H1 (cell line): ENCODE measurements at regions not wholly inside any gene's neighbourhood (a gene's known extent, or its start where the extent isn't known, plus 50 kb on each side); places are given as distances from the start of the nearest gene placed in this dataset.
A peak's percentile ranks its signal among the peaks of the same experiment; 100 is the strongest.

Experiments
- CTCF ChIA-PET: fragments of 300-600 bp; sonication (Branson Sonifier 250); formaldehyde crosslinking; loops from one replicate; lab custom pipeline; 2021; ENCODE audit not compliant: partially characterized antibody; lab: Charles Lee
- POLR2A ChIA-PET: fragments of 300-600 bp; sonication (Branson Sonifier 250); formaldehyde crosslinking; loops from one replicate; lab custom pipeline; 2021; ENCODE audit warnings: inconsistent platforms; ENCODE audit not compliant: partially characterized antibody; lab: Charles Lee
- DNase-seq, 2 experiments: peaks; one replicate each; pipeline versions ENCODE4 v3.0.0 to v3.0.0-alpha.2; 2010 to 2022; ENCODE audit warnings: low spot score in 2 of 2, low read depth in 1 of 2, mixed read lengths in 1 of 2
- FAIRE-seq: peaks from 2 replicates; lab custom pipeline; 2011; peaks lifted over from hg19 to GRCh38; lab: Jason Lieb, UNC
- H2AFZ ChIP-seq: 2 replicates; pipeline ENCODE4 v1.8.1; 2012; ENCODE audit warnings: low read length, inconsistent platforms
- H2AK5ac ChIP-seq: 2 replicates; pipeline ENCODE4 v1.6.1; 2013; ENCODE audit warnings: low read depth, low read length
- H2BK120ac ChIP-seq: replicated peaks from 2 replicates; pipeline ENCODE3; 2013; ENCODE audit warnings: low read depth, low read length, inconsistent platforms
- H2BK12ac ChIP-seq: 2 replicates; pipeline ENCODE4 v1.6.1; 2013; ENCODE audit warnings: low read depth, low read length
- H2BK15ac ChIP-seq: 2 replicates; pipeline ENCODE4 v1.6.1; 2013; ENCODE audit warnings: low read length
- H2BK20ac ChIP-seq: 2 replicates; pipeline ENCODE4 v1.6.1; 2013; ENCODE audit warnings: low read length
- H2BK5ac ChIP-seq: 2 replicates; pipeline ENCODE4 v1.6.1; 2013; ENCODE audit warnings: low read depth, low read length
- H3K14ac ChIP-seq: 2 replicates; pipeline ENCODE4 v1.6.1; 2013; ENCODE audit warnings: inconsistent platforms; ENCODE audit not compliant: insufficient read length
- H3K18ac ChIP-seq: 2 replicates; pipeline ENCODE4 v1.6.1; 2013; ENCODE audit warnings: low read length; ENCODE audit errors: extremely low read depth
- H3K23ac ChIP-seq: 2 replicates; pipeline ENCODE4 v1.6.1; 2013; ENCODE audit warnings: inconsistent platforms; ENCODE audit not compliant: insufficient read length
- H3K23me2 ChIP-seq: 2 replicates; pipeline ENCODE4 v1.6.1; 2013; ENCODE audit warnings: low read depth, low read length
- H3K27ac ChIP-seq: 2 replicates; pipeline ENCODE4 v1.6.1; 2011; ENCODE audit warnings: low read depth, low read length, inconsistent platforms
- H3K27me3 ChIP-seq, 4 experiments: replicated peaks in 1 of 4; 1 replicate in 1 of 4; 2 replicates in 3 of 4; pipeline versions ENCODE4 v1.6.1 to v1.8.1; 2011 to 2013; ENCODE audit warnings: low read length in 3 of 4, mild to moderate bottlenecking in 3 of 4, inconsistent platforms in 2 of 4, mixed read lengths in 2 of 4, moderate library complexity in 1 of 4; ENCODE audit not compliant: control insufficient read depth in 3 of 4, insufficient read depth in 3 of 4; ENCODE audit errors: extremely low read depth in 1 of 4
- H3K36me3 ChIP-seq, 4 experiments: 2 replicates each; pipeline versions ENCODE4 v1.6.1 to v1.8.1; 2011 to 2013; ENCODE audit warnings: mild to moderate bottlenecking in 4 of 4, low read length in 3 of 4, moderate library complexity in 2 of 4, control low read depth in 1 of 4, inconsistent platforms in 1 of 4; ENCODE audit not compliant: insufficient read depth in 4 of 4, control insufficient read depth in 2 of 4
- H3K4ac ChIP-seq: replicated peaks from 2 replicates; pipeline ENCODE3; 2013; ENCODE audit warnings: low read length, low read depth, mixed read lengths, inconsistent platforms; ENCODE audit not compliant: insufficient read length
- H3K4me1 ChIP-seq, 4 experiments: replicated peaks in 1 of 4; 1 replicate in 1 of 4; 2 replicates in 3 of 4; pipeline versions ENCODE4 v1.6.1 to v1.8.1; 2011 to 2013; ENCODE audit warnings: low read length in 3 of 4, inconsistent platforms in 2 of 4, mixed read lengths in 1 of 4; ENCODE audit not compliant: insufficient read depth in 4 of 4, control insufficient read depth in 3 of 4
- H3K4me2 ChIP-seq, 2 experiments: 2 replicates each; pipeline versions ENCODE4 v1.6.1 to v1.8.1; 2011 to 2013; ENCODE audit warnings: low read depth in 2 of 2, low read length in 2 of 2, control low read depth in 1 of 2, inconsistent platforms in 1 of 2, mild to moderate bottlenecking in 1 of 2; ENCODE audit not compliant: insufficient read depth in 1 of 2
- H3K4me3 ChIP-seq, 4 experiments: fragments of 200-600, 300-600 bp in 1 of 4; sonication (generic), shearing (Covaris generic), sonication (Bioruptor Twin) in 1 of 4; 2 replicates each; pipeline versions ENCODE4 v1.5.1 to v1.8.1; 2011 to 2016; ENCODE audit warnings: low read length in 4 of 4, low read depth in 3 of 4, control low read depth in 2 of 4, inconsistent platforms in 2 of 4, mild to moderate bottlenecking in 2 of 4, mixed read lengths in 1 of 4, moderate library complexity in 1 of 4; ENCODE audit not compliant: insufficient read depth in 2 of 4; ENCODE audit errors: extremely low read depth in 1 of 4
- H3K56ac ChIP-seq: replicated peaks from 2 replicates; pipeline ENCODE3; 2013; ENCODE audit warnings: low read depth, mild to moderate bottlenecking, mixed read lengths, low read length, inconsistent platforms; ENCODE audit not compliant: insufficient read length
- H3K79me1 ChIP-seq: 2 replicates; pipeline ENCODE4 v1.6.1; 2013; ENCODE audit warnings: low read depth, low read length, control low read depth
- H3K79me2 ChIP-seq, 2 experiments: 2 replicates each; pipeline versions ENCODE4 v1.6.1 to v1.8.1; 2012 to 2013; ENCODE audit warnings: low read length in 2 of 2, mild to moderate bottlenecking in 2 of 2, inconsistent platforms in 1 of 2; ENCODE audit not compliant: insufficient read depth in 2 of 2, control insufficient read depth in 1 of 2
- H3K9ac ChIP-seq, 4 experiments: replicated peaks in 1 of 4; 1 replicate in 1 of 4; 2 replicates in 3 of 4; pipeline versions ENCODE4 v1.6.1 to v1.8.1; 2011 to 2013; ENCODE audit warnings: low read depth in 3 of 4, low read length in 3 of 4, control low read depth in 2 of 4, mild to moderate bottlenecking in 2 of 4, moderate library complexity in 2 of 4, inconsistent platforms in 1 of 4; ENCODE audit errors: extremely low read depth in 1 of 4
- H3K9me3 ChIP-seq, 2 experiments: 2 replicates each; pipeline versions ENCODE4 v1.6.1 to v1.8.1; 2012 to 2013; ENCODE audit warnings: mild to moderate bottlenecking in 2 of 2, moderate library complexity in 2 of 2, control low read depth in 1 of 2, inconsistent platforms in 1 of 2, low read depth in 1 of 2, low read length in 1 of 2, mixed read lengths in 1 of 2; ENCODE audit not compliant: insufficient read depth in 2 of 2
- H4K20me1 ChIP-seq, 2 experiments: replicated peaks in 1 of 2; 2 replicates each; pipeline versions ENCODE3 to v1.8.1; 2011 to 2013; ENCODE audit warnings: inconsistent platforms in 2 of 2, low read length in 2 of 2, mild to moderate bottlenecking in 1 of 2; ENCODE audit not compliant: insufficient read depth in 2 of 2, control insufficient read depth in 1 of 2
- H4K5ac ChIP-seq: 2 replicates; pipeline ENCODE4 v1.6.1; 2013; ENCODE audit warnings: low read length, low read depth, mixed read lengths, inconsistent platforms; ENCODE audit not compliant: insufficient read length
- H4K8ac ChIP-seq: 2 replicates; pipeline ENCODE4 v1.8.0; 2013; ENCODE audit warnings: mild to moderate bottlenecking, moderate library complexity, low read length, inconsistent platforms; ENCODE audit not compliant: insufficient read depth; ENCODE audit errors: extremely low read depth
- H4K91ac ChIP-seq: replicated peaks from 2 replicates; pipeline ENCODE3; 2013; ENCODE audit warnings: low read length, mixed read lengths, inconsistent platforms; ENCODE audit not compliant: insufficient read length
- SRF ChIP-seq: IDR thresholded peaks from 2 replicates; pipeline ENCODE4 v1.6.1; 2011; ENCODE audit warnings: mild to moderate bottlenecking, low read depth, low read length, moderate library complexity
- TAF7 ChIP-seq: optimal IDR thresholded peaks from 2 replicates; pipeline ENCODE3; 2011; ENCODE audit warnings: low read depth, mild to moderate bottlenecking, inconsistent platforms, low read length, moderate library complexity, borderline replicate concordance
- TBP ChIP-seq: IDR thresholded peaks from 2 replicates; pipeline ENCODE4 v1.6.1; 2011; ENCODE audit warnings: low read depth, low read length, improper control_type of control experiment
- WGBS, 2 experiments: shearing (Covaris generic) in 1 of 2; methylation state at CpG; one replicate each; pipeline versions ENCODE4 v1.1.6 to v1.1.7; 2013 to 2015; ENCODE audit warnings: low lambda C conversion rate in 2 of 2, mixed read lengths in 2 of 2, inconsistent platforms in 1 of 2, low coverage in 1 of 2, missing lambda C conversion rate in 1 of 2; ENCODE audit not compliant: insufficient replicate concordance in 2 of 2, insufficient coverage in 1 of 2, insufficient read length in 1 of 2; ENCODE audit errors: extremely low coverage in 1 of 2, missing lambda C conversion rate in 1 of 2; 5-methylcytosine and 5-hydroxymethylcytosine counted together
- TF ChIP-seq, protein P1 (sequence below): IDR thresholded peaks from 2 replicates; pipeline ENCODE4 v1.6.1; 2011; ENCODE audit warnings: low read length, improper control_type of control experiment
- TF ChIP-seq, protein P2 (sequence below): IDR thresholded peaks from 2 replicates; pipeline ENCODE4 v1.6.1; 2011; ENCODE audit warnings: low read depth, mild to moderate bottlenecking, low read length; ENCODE audit not compliant: insufficient read depth

DNA sequence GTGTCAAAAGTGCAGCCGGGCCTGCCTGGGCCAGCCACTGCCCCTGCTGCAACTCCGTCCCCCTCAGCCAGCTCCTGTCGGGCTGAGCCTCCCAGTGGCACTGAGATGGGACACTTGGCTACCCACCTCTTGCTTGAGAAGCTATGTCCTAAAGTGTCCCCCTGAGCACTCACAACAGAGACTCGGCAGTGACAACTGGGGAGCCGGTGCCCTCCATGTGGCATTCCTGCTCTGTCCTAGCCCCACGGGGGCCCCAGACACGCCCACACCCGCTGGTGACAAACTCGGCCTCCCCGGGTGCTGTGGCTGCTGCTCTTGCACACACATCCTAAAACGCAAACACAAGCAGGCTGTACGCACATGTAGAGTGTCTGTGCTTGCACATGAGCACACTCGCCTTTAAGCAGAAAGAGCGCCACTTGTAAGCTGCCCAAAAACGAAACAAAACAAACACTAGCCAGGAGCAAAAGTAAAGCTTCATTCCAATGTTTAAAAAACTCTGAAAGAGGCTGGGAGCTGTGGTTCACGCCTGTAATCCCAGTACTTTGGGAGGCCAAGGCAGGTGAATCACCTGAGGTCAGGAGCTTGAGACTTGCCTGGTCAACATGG lies 253.9 kb downstream of the RBFOX3 start:
- H3K79me2 ChIP-seq = no peaks in the 10 kb centered on the region
- H3K23me2 ChIP-seq = no peaks in the 10 kb centered on the region
- no peak overlapping the region for H3K14ac ChIP-seq
- H3K4ac ChIP-seq = no peak overlapping the region
- no peaks in the 10 kb centered on the region for H3K79me1 ChIP-seq
- H3K27ac ChIP-seq = no peak overlapping the region
- H3K23ac ChIP-seq = no peak overlapping the region
- H3K4me3 ChIP-seq = no peak overlapping the region
- H3K27me3 ChIP-seq = no peaks in the 10 kb centered on the region
- H4K8ac ChIP-seq = no peak overlapping the region
- FAIRE-seq (no peak), DNase-seq (no peak)
- no peak overlapping the region for H3K9ac ChIP-seq
- H2BK15ac ChIP-seq = no peak overlapping the region
- H3K56ac ChIP-seq = no peak overlapping the region
- CTCF ChIA-PET = interaction anchor here (0.7 to 1.6 kb wide), 5 partner anchors 9 to 1230 kb away, joined by 3 to 7 read pairs (median 3); no protein-coding TSS in a partner anchor
- no peak overlapping the region for H2BK5ac ChIP-seq
- H4K20me1 ChIP-seq = no peaks in the 10 kb centered on the region
- H2AFZ ChIP-seq = no peak overlapping the region
- H2BK120ac ChIP-seq = no peak overlapping the region
- no peak overlapping the region for H3K4me2 ChIP-seq
- WGBS, 2 experiments = 82% methylated on average over 16 of the region's 16 CpGs; no CpG with 5 or more reads in 1 of the 2 experiments
- TF ChIP-seq SRF (no peak), TAF7 (no peak), TBP (no peak)
- TF ChIP-seq, protein P1, sequence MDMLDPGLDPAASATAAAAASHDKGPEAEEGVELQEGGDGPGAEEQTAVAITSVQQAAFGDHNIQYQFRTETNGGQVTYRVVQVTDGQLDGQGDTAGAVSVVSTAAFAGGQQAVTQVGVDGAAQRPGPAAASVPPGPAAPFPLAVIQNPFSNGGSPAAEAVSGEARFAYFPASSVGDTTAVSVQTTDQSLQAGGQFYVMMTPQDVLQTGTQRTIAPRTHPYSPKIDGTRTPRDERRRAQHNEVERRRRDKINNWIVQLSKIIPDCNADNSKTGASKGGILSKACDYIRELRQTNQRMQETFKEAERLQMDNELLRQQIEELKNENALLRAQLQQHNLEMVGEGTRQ = no peak
- TF ChIP-seq, protein P2, sequence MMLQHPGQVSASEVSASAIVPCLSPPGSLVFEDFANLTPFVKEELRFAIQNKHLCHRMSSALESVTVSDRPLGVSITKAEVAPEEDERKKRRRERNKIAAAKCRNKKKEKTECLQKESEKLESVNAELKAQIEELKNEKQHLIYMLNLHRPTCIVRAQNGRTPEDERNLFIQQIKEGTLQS = no peak
- H3K18ac ChIP-seq = no peak overlapping the region
- H2BK20ac ChIP-seq = 0 out of 2 replicates have a peak overlapping the region, but pooled peaks have one; percentile 43
- no peak overlapping the region for H2BK12ac ChIP-seq
- H3K36me3 ChIP-seq = no peaks in the 10 kb centered on the region
- no peak overlapping the region for H4K5ac ChIP-seq
- POLR2A ChIA-PET = no interaction called here
- H3K9me3 ChIP-seq = no peaks in the 10 kb centered on the region
- H2AK5ac ChIP-seq = no peak overlapping the region
- H4K91ac ChIP-seq = no peak overlapping the region
- no peaks in the 10 kb centered on the region; a peak in 1 of 7 replicates for H3K4me1 ChIP-seq
